Gastrocnemius medialis (tissue), 4 donors: ENCODE measurements at regions not wholly inside any gene's neighbourhood (a gene's known extent, or its start where the extent isn't known, plus 50 kb on each side); places are given as distances from the start of the nearest gene placed in this dataset.
"Not testable (repeated sequence)": the region's sequence is repeated elsewhere in the genome, so short reads cannot be mapped to it uniquely, and the experiment has no call there.

Experiments
- POLR2A ChIP-seq, 2 donors: fragments of 450-650 bp; IDR thresholded peaks; one replicate each; pipeline ENCODE4 v1.6.1; 2017; ENCODE audit warnings: antibody characterized with exemption in 2 of 2, mild to moderate bottlenecking in 2 of 2, moderate library complexity in 2 of 2
- TF ChIP-seq, protein P1 (sequence below), 5 experiments: fragments of 450-650 bp in 3 of 5; fragments of 200-600 bp in 2 of 5; sonication (generic) in 2 of 5; IDR thresholded peaks in 4 of 5; conservative IDR thresholded peaks in 1 of 5; 1 replicate in 4 of 5; 2 replicates in 1 of 5; pipeline ENCODE4 v1.5.1; 2016 to 2019; ENCODE audit warnings: antibody characterized with exemption in 5 of 5, mild to moderate bottlenecking in 3 of 5, moderate library complexity in 3 of 5

DNA sequence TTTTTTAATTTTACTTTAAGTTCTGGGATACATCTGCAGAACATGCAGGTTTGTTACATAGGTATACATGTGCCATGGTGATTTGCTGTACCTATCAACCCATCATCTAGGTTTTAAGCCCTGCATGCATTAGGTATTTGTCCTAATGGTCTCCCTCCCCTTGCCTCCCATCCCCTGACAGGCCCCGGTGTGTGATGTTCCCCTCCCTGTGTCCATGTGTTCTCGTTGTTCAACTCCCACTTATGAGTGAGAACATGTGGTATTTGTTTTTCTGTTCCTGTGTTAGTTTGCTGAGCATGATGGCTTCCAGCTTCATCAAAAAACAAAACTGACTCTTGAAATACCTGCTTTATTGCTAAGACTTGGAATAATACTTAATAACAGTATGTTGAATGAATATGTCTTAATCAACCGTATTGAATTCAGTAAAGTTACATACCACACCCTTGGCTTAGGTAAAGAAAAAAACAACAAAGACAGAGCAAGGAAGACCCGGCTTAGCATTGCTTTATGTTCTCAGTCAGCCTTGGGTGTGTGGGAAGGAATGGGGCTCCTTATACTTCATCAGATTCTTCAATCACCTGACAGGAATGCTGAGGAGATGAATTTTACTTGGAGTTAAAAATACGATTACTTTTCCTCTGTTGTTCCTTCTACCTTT lies 141.3 kb downstream of the TMEM200A start:
- TF ChIP-seq, protein P1, sequence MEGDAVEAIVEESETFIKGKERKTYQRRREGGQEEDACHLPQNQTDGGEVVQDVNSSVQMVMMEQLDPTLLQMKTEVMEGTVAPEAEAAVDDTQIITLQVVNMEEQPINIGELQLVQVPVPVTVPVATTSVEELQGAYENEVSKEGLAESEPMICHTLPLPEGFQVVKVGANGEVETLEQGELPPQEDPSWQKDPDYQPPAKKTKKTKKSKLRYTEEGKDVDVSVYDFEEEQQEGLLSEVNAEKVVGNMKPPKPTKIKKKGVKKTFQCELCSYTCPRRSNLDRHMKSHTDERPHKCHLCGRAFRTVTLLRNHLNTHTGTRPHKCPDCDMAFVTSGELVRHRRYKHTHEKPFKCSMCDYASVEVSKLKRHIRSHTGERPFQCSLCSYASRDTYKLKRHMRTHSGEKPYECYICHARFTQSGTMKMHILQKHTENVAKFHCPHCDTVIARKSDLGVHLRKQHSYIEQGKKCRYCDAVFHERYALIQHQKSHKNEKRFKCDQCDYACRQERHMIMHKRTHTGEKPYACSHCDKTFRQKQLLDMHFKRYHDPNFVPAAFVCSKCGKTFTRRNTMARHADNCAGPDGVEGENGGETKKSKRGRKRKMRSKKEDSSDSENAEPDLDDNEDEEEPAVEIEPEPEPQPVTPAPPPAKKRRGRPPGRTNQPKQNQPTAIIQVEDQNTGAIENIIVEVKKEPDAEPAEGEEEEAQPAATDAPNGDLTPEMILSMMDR (IDR thresholded peaks at IDR 0.05 in 4 of 5, conservative IDR thresholded peaks at IDR 0.05 in 1 of 5) = not testable (repeated sequence)
- TF ChIP-seq POLR2A (IDR thresholded peaks at IDR 0.05) = not testable (repeated sequence)
